ENCODE measurements at regions not wholly inside any gene's neighbourhood (a gene's known extent, or its start where the extent isn't known, plus 50 kb on each side); places are given as distances from the start of the nearest gene placed in this dataset.

DNA sequence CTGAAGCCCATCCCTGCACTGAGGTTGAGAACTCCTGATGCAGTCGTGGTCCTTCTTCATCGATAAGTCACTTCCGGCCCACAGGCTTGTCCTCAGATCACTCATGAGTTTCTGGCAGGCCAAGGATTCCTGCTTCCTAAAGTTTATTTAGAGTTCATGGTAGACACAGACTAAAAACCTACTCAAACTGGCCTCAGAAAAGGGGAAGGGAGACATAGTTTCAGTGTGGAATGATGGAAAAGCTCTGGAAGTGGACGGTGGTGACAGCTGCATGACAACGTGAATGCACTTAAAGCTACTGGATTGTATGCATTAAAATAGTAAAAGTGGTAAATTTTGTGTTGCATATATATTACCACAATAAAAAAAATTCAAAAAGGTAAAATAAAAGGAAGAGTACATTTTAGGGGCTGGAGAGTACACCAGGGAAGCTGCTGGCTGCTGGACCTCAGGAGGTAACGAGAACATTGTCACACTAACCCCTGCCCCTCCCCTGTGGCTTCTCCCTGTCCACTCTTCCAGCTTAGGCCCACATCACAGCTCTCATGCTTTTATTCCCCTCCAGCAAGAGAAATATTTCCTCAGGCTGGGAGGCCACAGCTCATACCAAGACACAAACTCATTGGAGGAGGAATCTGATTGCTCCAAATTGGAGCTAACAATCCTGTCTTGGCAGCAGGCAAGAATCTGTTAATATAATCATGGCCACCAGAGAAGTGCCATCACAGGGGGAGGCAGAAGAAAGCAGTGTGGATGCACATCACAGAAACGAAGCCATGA is 741.0 kb downstream of the UQCRFS1 start:
- TF ChIP-seq, protein P1, sequence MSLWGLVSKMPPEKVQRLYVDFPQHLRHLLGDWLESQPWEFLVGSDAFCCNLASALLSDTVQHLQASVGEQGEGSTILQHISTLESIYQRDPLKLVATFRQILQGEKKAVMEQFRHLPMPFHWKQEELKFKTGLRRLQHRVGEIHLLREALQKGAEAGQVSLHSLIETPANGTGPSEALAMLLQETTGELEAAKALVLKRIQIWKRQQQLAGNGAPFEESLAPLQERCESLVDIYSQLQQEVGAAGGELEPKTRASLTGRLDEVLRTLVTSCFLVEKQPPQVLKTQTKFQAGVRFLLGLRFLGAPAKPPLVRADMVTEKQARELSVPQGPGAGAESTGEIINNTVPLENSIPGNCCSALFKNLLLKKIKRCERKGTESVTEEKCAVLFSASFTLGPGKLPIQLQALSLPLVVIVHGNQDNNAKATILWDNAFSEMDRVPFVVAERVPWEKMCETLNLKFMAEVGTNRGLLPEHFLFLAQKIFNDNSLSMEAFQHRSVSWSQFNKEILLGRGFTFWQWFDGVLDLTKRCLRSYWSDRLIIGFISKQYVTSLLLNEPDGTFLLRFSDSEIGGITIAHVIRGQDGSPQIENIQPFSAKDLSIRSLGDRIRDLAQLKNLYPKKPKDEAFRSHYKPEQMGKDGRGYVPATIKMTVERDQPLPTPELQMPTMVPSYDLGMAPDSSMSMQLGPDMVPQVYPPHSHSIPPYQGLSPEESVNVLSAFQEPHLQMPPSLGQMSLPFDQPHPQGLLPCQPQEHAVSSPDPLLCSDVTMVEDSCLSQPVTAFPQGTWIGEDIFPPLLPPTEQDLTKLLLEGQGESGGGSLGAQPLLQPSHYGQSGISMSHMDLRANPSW (CRISPR knock-in tag; conservative IDR thresholded peaks at IDR 0.05; ENCODE audit: low read depth) = no peak
- TF ChIP-seq, protein P2, sequence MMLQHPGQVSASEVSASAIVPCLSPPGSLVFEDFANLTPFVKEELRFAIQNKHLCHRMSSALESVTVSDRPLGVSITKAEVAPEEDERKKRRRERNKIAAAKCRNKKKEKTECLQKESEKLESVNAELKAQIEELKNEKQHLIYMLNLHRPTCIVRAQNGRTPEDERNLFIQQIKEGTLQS (CRISPR knock-in tag; conservative IDR thresholded peaks at IDR 0.05) = no peak
- no peak for TF ChIP-seq ZBTB21 (CRISPR knock-in tag; IDR thresholded peaks at IDR 0.05; ENCODE audit: borderline replicate concordance)

Measured in WTC11 (cell line).